B cell (primary cell): ENCODE measurements at regions not wholly inside any gene's neighbourhood (a gene's known extent, or its start where the extent isn't known, plus 50 kb on each side); places are given as distances from the start of the nearest gene placed in this dataset.

Experiments used
- EZH2 ChIP-seq: IDR thresholded peaks from 2 replicates; pipeline ENCODE4 v1.6.1; 2012; ENCODE audit warnings: borderline replicate concordance, low read depth, mild to moderate bottlenecking, moderate library complexity, low read length; ENCODE audit not compliant: insufficient read depth, poor library complexity, severe bottlenecking
- TF ChIP-seq, protein P1 (sequence below): fragments of 200-600 bp; IDR thresholded peaks from one replicate; pipeline ENCODE4 v1.8.0; 2022; ENCODE audit warnings: antibody characterized with exemption, mild to moderate bottlenecking

GRCh38 chr11:38456371-38456770 lies 1858.3 kb upstream of the RAG2 start:
- TF ChIP-seq, protein P1, sequence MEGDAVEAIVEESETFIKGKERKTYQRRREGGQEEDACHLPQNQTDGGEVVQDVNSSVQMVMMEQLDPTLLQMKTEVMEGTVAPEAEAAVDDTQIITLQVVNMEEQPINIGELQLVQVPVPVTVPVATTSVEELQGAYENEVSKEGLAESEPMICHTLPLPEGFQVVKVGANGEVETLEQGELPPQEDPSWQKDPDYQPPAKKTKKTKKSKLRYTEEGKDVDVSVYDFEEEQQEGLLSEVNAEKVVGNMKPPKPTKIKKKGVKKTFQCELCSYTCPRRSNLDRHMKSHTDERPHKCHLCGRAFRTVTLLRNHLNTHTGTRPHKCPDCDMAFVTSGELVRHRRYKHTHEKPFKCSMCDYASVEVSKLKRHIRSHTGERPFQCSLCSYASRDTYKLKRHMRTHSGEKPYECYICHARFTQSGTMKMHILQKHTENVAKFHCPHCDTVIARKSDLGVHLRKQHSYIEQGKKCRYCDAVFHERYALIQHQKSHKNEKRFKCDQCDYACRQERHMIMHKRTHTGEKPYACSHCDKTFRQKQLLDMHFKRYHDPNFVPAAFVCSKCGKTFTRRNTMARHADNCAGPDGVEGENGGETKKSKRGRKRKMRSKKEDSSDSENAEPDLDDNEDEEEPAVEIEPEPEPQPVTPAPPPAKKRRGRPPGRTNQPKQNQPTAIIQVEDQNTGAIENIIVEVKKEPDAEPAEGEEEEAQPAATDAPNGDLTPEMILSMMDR: no peak
- no peak for TF ChIP-seq EZH2
